ENCODE measurements at regions not wholly inside any gene's neighbourhood (a gene's known extent, or its start where the extent isn't known, plus 50 kb on each side); places are given as distances from the start of the nearest gene placed in this dataset.
"Not testable (repeated sequence)": the region's sequence is repeated elsewhere in the genome, so short reads cannot be mapped to it uniquely, and the experiment has no call there.

- intact Hi-C loops (cut with DNase I), result no loop called here
- no peak for DNase-seq (ENCODE audit: missing footprints)
- ATAC-seq, result no peak
Observed at GRCh38 chr6:130683761-130684517, 143.3 kb upstream of the SMLR1 start.

GRCh38 chr6:130692659-130693058 is 134.5 kb upstream of the SMLR1 start:
- intact Hi-C loops (cut with DNase I), result loop anchor here (10.0 kb wide), 1 partner anchor 368 kb away; no protein-coding TSS in a partner anchor
- DNase-seq (ENCODE audit: missing footprints) (no peak), ATAC-seq (no peak)

- no peak for ATAC-seq
- no peak for DNase-seq (ENCODE audit: missing footprints)
- intact Hi-C loops (cut with DNase I), result loop anchor here (10.0 kb wide), 1 partner anchor 369 kb away; no protein-coding TSS in a partner anchor
Observed at GRCh38 chr6:130693944-130694343, 133.3 kb upstream of the SMLR1 start.

- intact Hi-C loops (cut with DNase I), result loop anchor here (10.0 kb wide), 1 partner anchor 370 kb away; no protein-coding TSS in a partner anchor
- DNase-seq (ENCODE audit: missing footprints) (no peak), ATAC-seq (no peak)
Observed at GRCh38 chr6:130694606-130695005, 132.6 kb upstream of the SMLR1 start.

GRCh38 chr6:130696806-130697205 is 130.4 kb upstream of the SMLR1 start:
- no peak for ATAC-seq
- intact Hi-C loops (cut with DNase I), result loop anchor here (10.0 kb wide), 1 partner anchor 372 kb away; no protein-coding TSS in a partner anchor
- DNase-seq (ENCODE audit: missing footprints), result no peak

GRCh38 chr6:130697271-130697994 is 129.8 kb upstream of the SMLR1 start:
- DNase-seq (ENCODE audit: missing footprints), result no peak
- intact Hi-C loops (cut with DNase I), result loop anchor here (10.0 kb wide), 1 partner anchor 373 kb away; no protein-coding TSS in a partner anchor
- ATAC-seq, result no peak

- DNase-seq (ENCODE audit: missing footprints) (no peak), ATAC-seq (peak; percentile 52)
- intact Hi-C loops (cut with DNase I), result loop anchor here (10.0 kb wide), 1 partner anchor 373 kb away; no protein-coding TSS in a partner anchor
Observed at GRCh38 chr6:130697995-130698535, 129.1 kb upstream of the SMLR1 start.

- intact Hi-C loops (cut with DNase I), result loop anchor here (10.0 kb wide), 1 partner anchor 375 kb away; no protein-coding TSS in a partner anchor
- no peak for ATAC-seq
Observed at GRCh38 chr6:130699742-130700141, 127.5 kb upstream of the SMLR1 start.

GRCh38 chr6:130700397-130700796 is 126.8 kb upstream of the SMLR1 start:
- ATAC-seq (no peak), DNase-seq (ENCODE audit: missing footprints) (no peak)
- intact Hi-C loops (cut with DNase I), result no loop called here

More at GRCh38 chr6:130699742-130700141, 127.5 kb upstream of the SMLR1 start:
- no peak for DNase-seq (ENCODE audit: missing footprints)

- DNase-seq (ENCODE audit: missing footprints), result no peak
- intact Hi-C loops (cut with DNase I), result no loop called here
- ATAC-seq, result no peak
Observed at GRCh38 chr6:130708338-130708737, 118.9 kb upstream of the SMLR1 start.

GRCh38 chr6:130711641-130712040 is 115.6 kb upstream of the SMLR1 start:
- DNase-seq (ENCODE audit: missing footprints); ATAC-seq; intact Hi-C loops (cut with DNase I): not testable (repeated sequence)

GRCh38 chr6:130713144-130713543 is 114.1 kb upstream of the SMLR1 start:
- DNase-seq (ENCODE audit: missing footprints) (no peak), ATAC-seq (no peak)
- intact Hi-C loops (cut with DNase I), result no loop called here

- intact Hi-C loops (cut with DNase I), result no loop called here
- ATAC-seq (no peak), DNase-seq (ENCODE audit: missing footprints) (no peak)
Observed at GRCh38 chr6:130715058-130715457, 112.1 kb upstream of the SMLR1 start.

- ATAC-seq, result no peak
- intact Hi-C loops (cut with DNase I), result no loop called here
Observed at GRCh38 chr6:130716466-130716865, 110.7 kb upstream of the SMLR1 start.

GRCh38 chr6:130717657-130718056 is 109.5 kb upstream of the SMLR1 start:
- intact Hi-C loops (cut with DNase I), result no loop called here
- DNase-seq (ENCODE audit: missing footprints) (no peak), ATAC-seq (no peak)

More at GRCh38 chr6:130716466-130716865, 110.7 kb upstream of the SMLR1 start:
- no peak for DNase-seq (ENCODE audit: missing footprints)

GRCh38 chr6:130720076-130720715 is 107.0 kb upstream of the SMLR1 start:
- ATAC-seq (peak; percentile 23), DNase-seq (ENCODE audit: missing footprints) (no peak)

GRCh38 chr6:130724089-130724488 is 103.1 kb upstream of the SMLR1 start:
- no peak for DNase-seq (ENCODE audit: missing footprints)
- no peak for ATAC-seq
- intact Hi-C loops (cut with DNase I), result no loop called here

More at GRCh38 chr6:130720076-130720715, 107.0 kb upstream of the SMLR1 start:
- intact Hi-C loops (cut with DNase I), result no loop called here

- ATAC-seq, result no peak
- no peak for DNase-seq (ENCODE audit: missing footprints)
- intact Hi-C loops (cut with DNase I), result no loop called here
Observed at GRCh38 chr6:130725551-130725950, 101.7 kb upstream of the SMLR1 start.

GRCh38 chr6:130728064-130728463 is 99.1 kb upstream of the SMLR1 start:
- ATAC-seq; intact Hi-C loops (cut with DNase I): not testable (repeated sequence)

More at GRCh38 chr6:130728064-130728463, 99.1 kb upstream of the SMLR1 start:
- DNase-seq (ENCODE audit: missing footprints), result not testable (repeated sequence)

Measured in Right ventricle myocardium inferior (tissue), 1 donor.